ENCODE measurements at regions not wholly inside any gene's neighbourhood (a gene's known extent, or its start where the extent isn't known, plus 50 kb on each side); places are given as distances from the start of the nearest gene placed in this dataset.

- TF ChIP-seq RAD21 (IDR thresholded peaks at IDR 0.05; ENCODE audit: low read depth) (no peak), CEBPB (IDR thresholded peaks at IDR 0.05) (no peak), EGR1 (IDR thresholded peaks at IDR 0.05) (no peak), FOXM1 (IDR thresholded peaks at IDR 0.05; ENCODE audit: borderline replicate concordance, low read depth) (no peak), ZBTB7A (IDR thresholded peaks at IDR 0.05; ENCODE audit: low read depth) (no peak), TAF1 (IDR thresholded peaks at IDR 0.05; ENCODE audit: low read depth) (no peak), NFIC (IDR thresholded peaks at IDR 0.05) (no peak), YY1 (IDR thresholded peaks at IDR 0.05; ENCODE audit: low read depth) (no peak), REST (IDR thresholded peaks at IDR 0.05; ENCODE audit: low read depth) (no peak), TCF12 (IDR thresholded peaks at IDR 0.05; ENCODE audit: low read depth) (no peak), CREB1 (IDR thresholded peaks at IDR 0.05; ENCODE audit: low read depth) (no peak), TEAD4 (IDR thresholded peaks at IDR 0.05) (no peak), EP300 (IDR thresholded peaks at IDR 0.05; ENCODE audit: borderline replicate concordance) (no peak)
- TF ChIP-seq, protein P1, sequence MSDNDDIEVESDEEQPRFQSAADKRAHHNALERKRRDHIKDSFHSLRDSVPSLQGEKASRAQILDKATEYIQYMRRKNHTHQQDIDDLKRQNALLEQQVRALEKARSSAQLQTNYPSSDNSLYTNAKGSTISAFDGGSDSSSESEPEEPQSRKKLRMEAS (IDR thresholded peaks at IDR 0.05), result no peak
- TF ChIP-seq, protein P2, sequence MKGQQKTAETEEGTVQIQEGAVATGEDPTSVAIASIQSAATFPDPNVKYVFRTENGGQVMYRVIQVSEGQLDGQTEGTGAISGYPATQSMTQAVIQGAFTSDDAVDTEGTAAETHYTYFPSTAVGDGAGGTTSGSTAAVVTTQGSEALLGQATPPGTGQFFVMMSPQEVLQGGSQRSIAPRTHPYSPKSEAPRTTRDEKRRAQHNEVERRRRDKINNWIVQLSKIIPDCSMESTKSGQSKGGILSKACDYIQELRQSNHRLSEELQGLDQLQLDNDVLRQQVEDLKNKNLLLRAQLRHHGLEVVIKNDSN (IDR thresholded peaks at IDR 0.05), result no peak
These were observed 1503.5 kb downstream of the UQCRFS1 start for GRCh38 chr19:27709496-27709895.

DNA sequence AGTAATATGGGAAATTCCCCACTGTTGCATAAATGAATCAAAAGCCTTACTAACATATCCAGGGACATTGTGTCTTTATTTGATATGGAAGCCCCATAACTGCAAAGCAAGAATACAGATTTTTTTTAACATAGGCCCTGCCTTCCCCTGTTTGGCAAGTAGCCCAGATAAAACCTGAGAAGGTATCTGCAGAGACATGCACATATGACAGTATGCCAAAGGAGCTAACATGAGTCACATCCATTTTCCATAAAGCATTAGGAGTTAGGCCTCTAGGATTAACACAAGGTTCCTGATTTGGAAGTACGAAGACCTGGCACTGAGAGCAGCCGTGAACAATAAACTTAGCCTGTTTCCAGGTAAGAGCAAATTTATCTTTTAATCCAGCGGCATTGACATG, 1505.9 kb downstream of the UQCRFS1 start:
- TF ChIP-seq NFIC (IDR thresholded peaks at IDR 0.05), result peak; percentile 41; the same call in 1 of the 2 replicates

GRCh38 chr19:27705896-27706295, 1507.1 kb downstream of the UQCRFS1 start:
- TF ChIP-seq TCF12 (IDR thresholded peaks at IDR 0.05; ENCODE audit: low read depth), result no peak
- no peak for TF ChIP-seq YY1 (IDR thresholded peaks at IDR 0.05; ENCODE audit: low read depth)
- TF ChIP-seq ZBTB7A (IDR thresholded peaks at IDR 0.05; ENCODE audit: low read depth), result no peak
- TF ChIP-seq REST (IDR thresholded peaks at IDR 0.05; ENCODE audit: low read depth), result no peak
- TF ChIP-seq, protein P2 (IDR thresholded peaks at IDR 0.05), result no peak

- TF ChIP-seq TCF12 (IDR thresholded peaks at IDR 0.05; ENCODE audit: low read depth) (no peak), REST (IDR thresholded peaks at IDR 0.05; ENCODE audit: low read depth) (no peak), CEBPB (IDR thresholded peaks at IDR 0.05) (no peak), EP300 (IDR thresholded peaks at IDR 0.05; ENCODE audit: borderline replicate concordance) (no peak), RAD21 (IDR thresholded peaks at IDR 0.05; ENCODE audit: low read depth) (no peak), EGR1 (IDR thresholded peaks at IDR 0.05) (no peak), NFIC (IDR thresholded peaks at IDR 0.05) (no peak), TAF1 (IDR thresholded peaks at IDR 0.05; ENCODE audit: low read depth) (no peak), FOXM1 (IDR thresholded peaks at IDR 0.05; ENCODE audit: borderline replicate concordance, low read depth) (no peak), CREB1 (IDR thresholded peaks at IDR 0.05; ENCODE audit: low read depth) (no peak), YY1 (IDR thresholded peaks at IDR 0.05; ENCODE audit: low read depth) (no peak), ZBTB7A (IDR thresholded peaks at IDR 0.05; ENCODE audit: low read depth) (no peak), TEAD4 (IDR thresholded peaks at IDR 0.05) (no peak)
- TF ChIP-seq, protein P1 (IDR thresholded peaks at IDR 0.05), result no peak
- TF ChIP-seq, protein P2 (IDR thresholded peaks at IDR 0.05), result no peak
These were observed 1518.4 kb downstream of the UQCRFS1 start for GRCh38 chr19:27694361-27695055.

All from Ishikawa (cell line).